ENCODE measurements at regions not wholly inside any gene's neighbourhood (a gene's known extent, or its start where the extent isn't known, plus 50 kb on each side); places are given as distances from the start of the nearest gene placed in this dataset.

DNA sequence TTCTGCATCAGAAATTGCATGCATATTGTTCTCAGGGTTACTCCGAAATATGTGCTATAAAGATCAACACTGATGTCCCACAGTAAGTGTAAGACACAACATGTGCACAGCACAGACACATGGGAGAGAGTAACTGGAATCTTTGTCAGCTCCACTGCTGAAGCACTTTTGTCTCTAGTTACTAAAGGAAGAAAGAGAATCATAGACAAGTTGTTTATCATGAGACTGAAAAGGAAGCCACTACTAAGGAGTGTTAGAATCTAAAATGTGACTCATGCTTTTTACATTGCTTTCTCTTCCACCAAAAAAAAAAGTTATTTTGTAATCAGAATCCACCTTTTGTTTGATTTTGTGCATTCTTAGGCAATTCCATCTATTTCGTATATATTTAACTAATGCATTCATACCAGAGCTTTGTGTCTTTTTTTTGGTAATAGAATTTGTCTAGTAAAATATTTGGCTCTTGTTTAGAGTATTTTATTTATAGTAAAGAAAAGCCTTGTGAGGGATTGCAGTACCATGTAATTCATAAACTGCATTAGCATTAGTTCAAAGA is 502.4 kb downstream of the FBXO15 start:
- Histone ChIP-seq H3K36me3 (no peaks in the 10 kb centered on the region), H3K27me3 (no peaks in the 10 kb centered on the region), H3K4me1 (peaks cover 11% of the 10 kb centered on the region), H3K9me3 (no peaks in the 10 kb centered on the region), H3K27ac (no peak overlapping the region), H3K4me3 (no peak overlapping the region)
- no peak for DNase-seq (ENCODE audit: extremely low spot score in 2 of 2)
- TF ChIP-seq, protein P1, sequence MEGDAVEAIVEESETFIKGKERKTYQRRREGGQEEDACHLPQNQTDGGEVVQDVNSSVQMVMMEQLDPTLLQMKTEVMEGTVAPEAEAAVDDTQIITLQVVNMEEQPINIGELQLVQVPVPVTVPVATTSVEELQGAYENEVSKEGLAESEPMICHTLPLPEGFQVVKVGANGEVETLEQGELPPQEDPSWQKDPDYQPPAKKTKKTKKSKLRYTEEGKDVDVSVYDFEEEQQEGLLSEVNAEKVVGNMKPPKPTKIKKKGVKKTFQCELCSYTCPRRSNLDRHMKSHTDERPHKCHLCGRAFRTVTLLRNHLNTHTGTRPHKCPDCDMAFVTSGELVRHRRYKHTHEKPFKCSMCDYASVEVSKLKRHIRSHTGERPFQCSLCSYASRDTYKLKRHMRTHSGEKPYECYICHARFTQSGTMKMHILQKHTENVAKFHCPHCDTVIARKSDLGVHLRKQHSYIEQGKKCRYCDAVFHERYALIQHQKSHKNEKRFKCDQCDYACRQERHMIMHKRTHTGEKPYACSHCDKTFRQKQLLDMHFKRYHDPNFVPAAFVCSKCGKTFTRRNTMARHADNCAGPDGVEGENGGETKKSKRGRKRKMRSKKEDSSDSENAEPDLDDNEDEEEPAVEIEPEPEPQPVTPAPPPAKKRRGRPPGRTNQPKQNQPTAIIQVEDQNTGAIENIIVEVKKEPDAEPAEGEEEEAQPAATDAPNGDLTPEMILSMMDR (IDR thresholded peaks at IDR 0.05): no peak
- TF ChIP-seq POLR2A (IDR thresholded peaks at IDR 0.05) (no peak), POLR2AphosphoS5 (IDR thresholded peaks at IDR 0.05; ENCODE audit: insufficient read depth in 1 of 2, low read depth in 1 of 2) (no peak)
- intact Hi-C loops (cut with DNase I): no loop called here

DNA sequence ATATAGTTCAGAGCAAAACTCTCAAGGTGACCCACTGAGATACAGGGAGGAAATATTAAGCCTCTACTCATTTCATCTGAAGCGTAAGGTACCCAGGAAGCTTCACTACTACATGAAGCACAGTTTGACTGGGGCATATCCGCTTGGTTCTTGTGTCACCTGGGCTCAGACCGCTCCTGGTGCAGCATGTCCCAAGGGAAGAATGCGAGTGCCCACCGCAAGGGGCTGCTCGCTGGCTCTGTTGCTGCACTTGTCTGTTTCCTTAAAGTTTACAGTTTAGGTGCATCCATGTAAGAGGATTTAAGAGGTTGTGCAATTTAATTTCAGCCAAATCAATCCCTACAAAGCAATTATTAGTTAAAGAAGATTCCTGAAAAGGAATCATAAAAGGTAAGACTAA is 507.8 kb downstream of the FBXO15 start:
- Histone ChIP-seq H3K4me3 (no peak overlapping the region), H3K36me3 (no peaks in the 10 kb centered on the region), H3K9me3 (no peaks in the 10 kb centered on the region), H3K4me1 (no peaks in the 10 kb centered on the region), H3K27ac (no peak overlapping the region), H3K27me3 (no peaks in the 10 kb centered on the region)
- DNase-seq (ENCODE audit: extremely low spot score in 2 of 2): no peak
- TF ChIP-seq POLR2A (IDR thresholded peaks at IDR 0.05) (no peak), POLR2AphosphoS5 (IDR thresholded peaks at IDR 0.05; ENCODE audit: insufficient read depth in 1 of 2, low read depth in 1 of 2) (no peak)
- TF ChIP-seq, protein P1 (IDR thresholded peaks at IDR 0.05): no peak
- intact Hi-C loops (cut with DNase I): no loop called here

DNA sequence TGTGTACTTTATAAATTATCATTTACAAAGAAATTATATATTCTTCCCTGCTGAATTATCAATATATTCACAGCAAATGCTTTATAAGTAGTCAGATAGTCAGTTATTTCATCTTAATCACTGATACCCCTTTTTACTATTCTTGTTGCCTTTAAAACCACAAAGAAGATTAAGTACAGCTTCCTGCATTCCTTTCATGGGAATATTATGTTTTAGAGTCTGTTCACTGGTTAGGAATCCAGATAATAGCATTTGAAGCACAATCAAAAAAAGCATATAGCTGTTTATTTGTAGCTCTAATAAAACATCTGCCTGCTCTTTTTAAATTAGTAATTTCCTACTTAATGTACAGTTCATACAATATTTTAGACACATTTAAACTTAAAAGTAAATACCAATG is 508.9 kb downstream of the FBXO15 start:
- H3K4me3 ChIP-seq: no peak overlapping the region
- no peaks in the 10 kb centered on the region for H3K36me3 ChIP-seq
- intact Hi-C loops (cut with DNase I): no loop called here
- no peaks in the 10 kb centered on the region for H3K27me3 ChIP-seq
- no peaks in the 10 kb centered on the region for H3K4me1 ChIP-seq
- TF ChIP-seq, protein P1 (IDR thresholded peaks at IDR 0.05): no peak
- no peak for TF ChIP-seq POLR2AphosphoS5 (IDR thresholded peaks at IDR 0.05; ENCODE audit: insufficient read depth in 1 of 2, low read depth in 1 of 2)
- no peak overlapping the region for H3K27ac ChIP-seq
- DNase-seq (ENCODE audit: extremely low spot score in 2 of 2): no peak
- H3K9me3 ChIP-seq: no peaks in the 10 kb centered on the region

DNA sequence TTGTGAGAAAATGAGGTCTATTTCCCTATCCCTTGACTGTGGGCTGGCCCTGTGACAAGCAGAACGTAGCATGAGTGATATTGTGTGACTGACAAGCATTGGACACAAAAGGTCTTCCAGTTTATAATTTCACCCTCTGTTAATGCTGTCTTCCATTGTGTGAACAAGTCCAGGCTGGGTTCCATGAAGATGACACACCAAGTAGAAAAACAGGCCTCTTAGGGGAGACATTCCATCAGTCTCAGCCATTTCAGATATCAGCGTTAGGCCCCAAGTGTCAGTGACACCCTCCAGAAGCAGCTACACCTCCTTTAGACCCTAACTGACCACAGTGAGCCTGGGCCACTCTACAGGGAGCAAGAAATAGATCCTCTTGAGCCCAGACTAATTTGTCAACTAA is 511.3 kb downstream of the FBXO15 start:
- H3K4me1 ChIP-seq: no peaks in the 10 kb centered on the region
- no peak for TF ChIP-seq POLR2A (IDR thresholded peaks at IDR 0.05)
- TF ChIP-seq, protein P1 (IDR thresholded peaks at IDR 0.05): no peak
- no peak for TF ChIP-seq POLR2AphosphoS5 (IDR thresholded peaks at IDR 0.05; ENCODE audit: insufficient read depth in 1 of 2, low read depth in 1 of 2)
- no peaks in the 10 kb centered on the region for H3K27me3 ChIP-seq

DNA sequence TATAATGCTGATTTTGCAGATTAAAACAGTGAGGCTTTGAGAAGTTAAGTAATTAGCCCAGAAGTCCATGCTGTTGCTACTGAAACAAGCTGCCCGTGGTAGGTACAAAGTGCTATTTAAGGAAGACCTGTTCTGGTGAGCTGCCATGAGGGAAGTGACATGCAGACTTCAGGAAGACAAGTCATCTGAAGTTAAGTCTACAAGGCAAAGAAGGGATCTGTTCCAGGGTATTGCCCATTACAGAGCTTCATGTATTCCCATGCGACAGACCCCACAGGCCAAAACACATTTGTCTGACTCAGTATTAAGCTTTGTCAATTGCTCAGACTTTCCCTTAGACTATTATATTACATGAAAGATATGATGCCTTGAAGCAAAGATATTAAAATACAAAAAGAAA is 520.8 kb downstream of the FBXO15 start:
- DNase-seq (ENCODE audit: extremely low spot score in 2 of 2): no peak
- intact Hi-C loops (cut with DNase I): no loop called here
- no peaks in the 10 kb centered on the region for H3K4me1 ChIP-seq
- no peak overlapping the region for H3K4me3 ChIP-seq
- no peaks in the 10 kb centered on the region for H3K36me3 ChIP-seq
- H3K9me3 ChIP-seq: no peaks in the 10 kb centered on the region
- no peaks in the 10 kb centered on the region for H3K27me3 ChIP-seq
- H3K27ac ChIP-seq: no peak overlapping the region
- TF ChIP-seq POLR2AphosphoS5 (IDR thresholded peaks at IDR 0.05; ENCODE audit: insufficient read depth in 1 of 2, low read depth in 1 of 2) (no peak), POLR2A (IDR thresholded peaks at IDR 0.05) (no peak)
- TF ChIP-seq, protein P1 (IDR thresholded peaks at IDR 0.05): no peak

More for the DNA sequence above, 511.3 kb downstream of the FBXO15 start:
- Histone ChIP-seq H3K36me3 (no peaks in the 10 kb centered on the region), H3K27ac (no peak overlapping the region), H3K9me3 (no peaks in the 10 kb centered on the region), H3K4me3 (no peak overlapping the region)
- intact Hi-C loops (cut with DNase I): no loop called here
- no peak for DNase-seq (ENCODE audit: extremely low spot score in 2 of 2)

Data from vagina (tissue), 2 donors.